Activated CD8-positive, alpha-beta T cell treated with anti-CD3 and anti-CD28 coated beads for 36 hours (primary cell): ENCODE measurements at regions not wholly inside any gene's neighbourhood (a gene's known extent, or its start where the extent isn't known, plus 50 kb on each side); places are given as distances from the start of the nearest gene placed in this dataset.
"Not testable (repeated sequence)": the region's sequence is repeated elsewhere in the genome, so short reads cannot be mapped to it uniquely, and the experiment has no call there.

Experiments
- ATAC-seq: fragments of 200-7000 bp; cut with Tn5 transposase; one replicate; pipeline ENCODE4 v1.10.0; 2021; ENCODE audit warnings: mild to moderate bottlenecking, moderate library complexity
- CTCF ChIA-PET: fragments of 350-600 bp; sonication (Branson Sonifier 250); formaldehyde crosslinking; loops from one replicate; lab custom pipeline; 2021; ENCODE audit warnings: antibody characterized with exemption; lab: Charles Lee
- POLR2A ChIA-PET: fragments of 350-600 bp; sonication (Branson Sonifier 250); formaldehyde crosslinking; loops from one replicate; lab custom pipeline; 2021; ENCODE audit warnings: antibody characterized with exemption; lab: Charles Lee
- DNase-seq: peaks from one replicate; pipeline ENCODE4 v3.0.0-alpha.2; 2020
- H3K27ac Mint-ChIP-seq: one replicate; pipeline ENCODE4 v1.8.0; 2021; ENCODE audit warnings: mild to moderate bottlenecking, mixed read lengths
- H3K27me3 Mint-ChIP-seq: one replicate; pipeline ENCODE4 v1.8.0; 2021; ENCODE audit warnings: mixed read lengths
- H3K36me3 Mint-ChIP-seq: one replicate; pipeline ENCODE4 v1.8.0; 2021; ENCODE audit warnings: low read depth, mixed read lengths
- H3K4me1 Mint-ChIP-seq: one replicate; pipeline ENCODE4 v1.8.0; 2021; ENCODE audit warnings: low read depth, mixed read lengths
- H3K4me3 Mint-ChIP-seq: one replicate; pipeline ENCODE4 v1.8.0; 2021; ENCODE audit warnings: mild to moderate bottlenecking, moderate library complexity, mixed read lengths
- H3K9me3 Mint-ChIP-seq: one replicate; pipeline ENCODE4 v1.8.0; 2021; ENCODE audit warnings: mixed read lengths
- CTCF ChIP-seq: fragments of 200-600 bp; IDR thresholded peaks from one replicate; pipeline ENCODE4 v1.8.0; 2022; ENCODE audit warnings: antibody characterized with exemption, mild to moderate bottlenecking
- intact Hi-C: fragments of 100-400 bp; cut with micrococcal nuclease; formaldehyde crosslinking; loops from one replicate; pipeline ENCODE4 v1.10.0; 2022

- no peaks in the 10 kb centered on the region for H3K4me1 Mint-ChIP-seq
- H3K27ac Mint-ChIP-seq: no peak overlapping the region
- no peaks in the 10 kb centered on the region for H3K9me3 Mint-ChIP-seq
- POLR2A ChIA-PET: no interaction called here
- CTCF ChIA-PET: no interaction called here
- H3K27me3 Mint-ChIP-seq: no peaks in the 10 kb centered on the region
- intact Hi-C loops: no loop called here
- H3K4me3 Mint-ChIP-seq: no peak overlapping the region
- no peaks in the 10 kb centered on the region for H3K36me3 Mint-ChIP-seq
- ATAC-seq (no peak), DNase-seq (no peak)
- no peak for TF ChIP-seq CTCF
Observed at GRCh38 chr2:150208689-150209088, 278.8 kb downstream of the RND3 start.

- POLR2A ChIA-PET: no interaction called here
- TF ChIP-seq CTCF: no peak
- DNase-seq: no peak
- no peaks in the 10 kb centered on the region for H3K36me3 Mint-ChIP-seq
- no peaks in the 10 kb centered on the region for H3K27me3 Mint-ChIP-seq
- H3K4me3 Mint-ChIP-seq: no peak overlapping the region
- no peak for ATAC-seq
- H3K9me3 Mint-ChIP-seq: no peaks in the 10 kb centered on the region
- CTCF ChIA-PET: no interaction called here
- intact Hi-C loops: no loop called here
- no peaks in the 10 kb centered on the region for H3K4me1 Mint-ChIP-seq
- no peak overlapping the region for H3K27ac Mint-ChIP-seq
Observed at GRCh38 chr2:150207979-150208378, 279.5 kb downstream of the RND3 start.

- H3K9me3 Mint-ChIP-seq: no peaks in the 10 kb centered on the region
- no peaks in the 10 kb centered on the region for H3K27me3 Mint-ChIP-seq
- H3K4me1 Mint-ChIP-seq: no peaks in the 10 kb centered on the region
- intact Hi-C loops: no loop called here
- no peak overlapping the region for H3K4me3 Mint-ChIP-seq
- TF ChIP-seq CTCF: no peak
- POLR2A ChIA-PET: no interaction called here
- ATAC-seq (no peak), DNase-seq (no peak)
- CTCF ChIA-PET: no interaction called here
- H3K36me3 Mint-ChIP-seq: no peaks in the 10 kb centered on the region
- no peak overlapping the region for H3K27ac Mint-ChIP-seq
Observed at GRCh38 chr2:150204451-150204850, 283.0 kb downstream of the RND3 start.

- H3K36me3 Mint-ChIP-seq, CTCF ChIA-PET, POLR2A ChIA-PET, H3K4me3 Mint-ChIP-seq, DNase-seq, H3K9me3 Mint-ChIP-seq, H3K4me1 Mint-ChIP-seq, H3K27ac Mint-ChIP-seq, ATAC-seq, H3K27me3 Mint-ChIP-seq, intact Hi-C loops: not testable (repeated sequence)
Observed at GRCh38 chr2:150194816-150195215, 292.7 kb downstream of the RND3 start.

- no peak for TF ChIP-seq CTCF
- Mint-ChIP-seq H3K27me3 (no peaks in the 10 kb centered on the region), H3K27ac (no peak overlapping the region), H3K36me3 (no peaks in the 10 kb centered on the region), H3K9me3 (peaks cover 2% of the 10 kb centered on the region), H3K4me3 (no peak overlapping the region), H3K4me1 (no peaks in the 10 kb centered on the region)
- POLR2A ChIA-PET: no interaction called here
- CTCF ChIA-PET: no interaction called here
- intact Hi-C loops: no loop called here
- no peak for DNase-seq
- no peak for ATAC-seq
Observed at GRCh38 chr2:150192701-150193100, 294.8 kb downstream of the RND3 start.

- no peak for ATAC-seq
- H3K4me1 Mint-ChIP-seq: no peaks in the 10 kb centered on the region
- ChIA-PET POLR2A (no interaction called here), CTCF (no interaction called here)
- no peak overlapping the region for H3K4me3 Mint-ChIP-seq
- peaks cover 6% of the 10 kb centered on the region for H3K9me3 Mint-ChIP-seq
- H3K36me3 Mint-ChIP-seq: no peaks in the 10 kb centered on the region
- no peak for DNase-seq
- H3K27ac Mint-ChIP-seq: no peak overlapping the region
- H3K27me3 Mint-ChIP-seq: no peaks in the 10 kb centered on the region
- TF ChIP-seq CTCF: no peak
- intact Hi-C loops: no loop called here
Observed at GRCh38 chr2:150191349-150191748, 296.1 kb downstream of the RND3 start.
